ENCODE measurements at regions not wholly inside any gene's neighbourhood (a gene's known extent, or its start where the extent isn't known, plus 50 kb on each side); places are given as distances from the start of the nearest gene placed in this dataset.

DNA sequence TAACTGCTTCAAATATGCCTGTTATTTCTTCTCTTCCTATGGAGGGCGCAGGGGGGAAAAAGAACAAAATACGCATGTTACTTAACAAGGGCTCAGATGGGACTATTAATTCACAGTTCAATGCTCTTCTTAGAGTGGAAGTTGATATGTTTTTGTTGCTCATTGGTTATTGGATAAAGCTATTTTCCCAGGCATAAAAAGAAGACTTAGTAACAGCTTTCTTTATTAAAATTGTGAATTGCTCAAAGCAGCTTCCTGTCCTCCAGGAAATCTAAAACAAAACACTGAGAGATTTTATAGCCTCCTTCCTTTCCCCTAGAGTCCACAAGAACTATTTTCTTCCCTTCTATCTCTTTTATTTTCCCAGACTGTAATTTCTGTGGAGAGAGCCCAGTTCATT lies 180.8 kb downstream of the SH3BP4 start:
- no peak for TF ChIP-seq FOXK2 (IDR thresholded peaks at IDR 0.05)
- TF ChIP-seq BHLHE40 (IDR thresholded peaks at IDR 0.05; ENCODE audit: borderline replicate concordance) = no peak
- no peak for TF ChIP-seq ARNT (IDR thresholded peaks at IDR 0.05)
- TF ChIP-seq, protein P1, sequence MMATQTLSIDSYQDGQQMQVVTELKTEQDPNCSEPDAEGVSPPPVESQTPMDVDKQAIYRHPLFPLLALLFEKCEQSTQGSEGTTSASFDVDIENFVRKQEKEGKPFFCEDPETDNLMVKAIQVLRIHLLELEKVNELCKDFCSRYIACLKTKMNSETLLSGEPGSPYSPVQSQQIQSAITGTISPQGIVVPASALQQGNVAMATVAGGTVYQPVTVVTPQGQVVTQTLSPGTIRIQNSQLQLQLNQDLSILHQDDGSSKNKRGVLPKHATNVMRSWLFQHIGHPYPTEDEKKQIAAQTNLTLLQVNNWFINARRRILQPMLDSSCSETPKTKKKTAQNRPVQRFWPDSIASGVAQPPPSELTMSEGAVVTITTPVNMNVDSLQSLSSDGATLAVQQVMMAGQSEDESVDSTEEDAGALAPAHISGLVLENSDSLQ (IDR thresholded peaks at IDR 0.05) = no peak
- no peak for TF ChIP-seq TARDBP (IDR thresholded peaks at IDR 0.05)
- TF ChIP-seq FOXM1 (IDR thresholded peaks at IDR 0.05; ENCODE audit: borderline replicate concordance) = no peak
- no peak for TF ChIP-seq SP1 (IDR thresholded peaks at IDR 0.05)
- no peak for TF ChIP-seq L3MBTL2 (conservative IDR thresholded peaks at IDR 0.05)
- TF ChIP-seq ELF4 (IDR thresholded peaks at IDR 0.05) = no peak
- TF ChIP-seq FOXA1 (IDR thresholded peaks at IDR 0.05) = no peak
- no peak for TF ChIP-seq ZNF384 (IDR thresholded peaks at IDR 0.05)

Measured in HEK293T (cell line).